DND-41 (cell line): ENCODE measurements at regions not wholly inside any gene's neighbourhood (a gene's known extent, or its start where the extent isn't known, plus 50 kb on each side); places are given as distances from the start of the nearest gene placed in this dataset.

Source experiments
- ATAC-seq: fragments of 200-7000 bp; cut with Tn5 transposase; 3 replicates; pipeline ENCODE4 v1.9.1; 2021; ENCODE audit warnings: low read depth; ENCODE audit not compliant: insufficient read depth
- DNase-seq: peaks from one replicate; pipeline ENCODE4 v3.0.0-alpha.2; 2020
- H2AFZ ChIP-seq: 2 replicates; pipeline ENCODE4 v1.6.0; 2012; ENCODE audit warnings: low read depth, low read length
- H3K27ac ChIP-seq: 2 replicates; pipeline ENCODE4 v1.5.1; 2012; ENCODE audit warnings: low read length, inconsistent platforms
- H3K27me3 ChIP-seq: fragments of 200-600 bp; sonication (generic); 2 replicates; pipeline ENCODE4 v1.6.0; 2012; ENCODE audit warnings: low read length, mild to moderate bottlenecking, inconsistent platforms; ENCODE audit not compliant: insufficient read depth, poor library complexity
- H3K36me3 ChIP-seq: 2 replicates; pipeline ENCODE4 v1.5.1; 2012; ENCODE audit warnings: low read length, inconsistent platforms; ENCODE audit not compliant: insufficient read depth
- H3K4me1 ChIP-seq: 2 replicates; pipeline ENCODE4 v1.5.1; 2012; ENCODE audit warnings: mild to moderate bottlenecking, low read length; ENCODE audit not compliant: insufficient read depth
- H3K4me2 ChIP-seq: 2 replicates; pipeline ENCODE4 v1.6.0; 2012; ENCODE audit warnings: mild to moderate bottlenecking, moderate library complexity, low read length, inconsistent platforms; ENCODE audit not compliant: insufficient read depth
- H3K4me3 ChIP-seq, 2 experiments: fragments of 200-600 bp in 1 of 2; shearing (Covaris generic) in 1 of 2; 2 replicates each; pipeline ENCODE4 v1.5.1; 2012 to 2016; ENCODE audit warnings: inconsistent platforms in 2 of 2, low read length in 2 of 2, mild to moderate bottlenecking in 2 of 2, low read depth in 1 of 2, moderate library complexity in 1 of 2
- H3K79me2 ChIP-seq: 2 replicates; pipeline ENCODE4 v1.6.0; 2012; ENCODE audit warnings: low read length, inconsistent platforms; ENCODE audit not compliant: insufficient read depth
- H3K9ac ChIP-seq: 2 replicates; pipeline ENCODE4 v1.6.0; 2012; ENCODE audit warnings: low read depth, mild to moderate bottlenecking, inconsistent platforms, low read length, moderate library complexity
- H3K9me3 ChIP-seq: 2 replicates; pipeline ENCODE4 v1.5.1; 2012; ENCODE audit warnings: low read length, moderate library complexity, mild to moderate bottlenecking, inconsistent platforms; ENCODE audit not compliant: insufficient read depth, severe bottlenecking
- H4K20me1 ChIP-seq: 2 replicates; pipeline ENCODE4 v1.6.0; 2012; ENCODE audit warnings: low read length; ENCODE audit not compliant: insufficient read depth
- EZH2 ChIP-seq: IDR thresholded peaks from 3 replicates; pipeline ENCODE4 v1.6.1; 2012; ENCODE audit warnings: borderline replicate concordance, low read depth, mild to moderate bottlenecking, moderate library complexity, low read length, inconsistent platforms; ENCODE audit not compliant: severe bottlenecking
- TF ChIP-seq, protein P1 (sequence below): IDR thresholded peaks from 2 replicates; pipeline ENCODE4 v1.5.1; 2012; ENCODE audit warnings: borderline replicate concordance, low read length, moderate library complexity, mild to moderate bottlenecking; ENCODE audit not compliant: poor library complexity, severe bottlenecking; ENCODE audit errors: extremely low read depth

DNA sequence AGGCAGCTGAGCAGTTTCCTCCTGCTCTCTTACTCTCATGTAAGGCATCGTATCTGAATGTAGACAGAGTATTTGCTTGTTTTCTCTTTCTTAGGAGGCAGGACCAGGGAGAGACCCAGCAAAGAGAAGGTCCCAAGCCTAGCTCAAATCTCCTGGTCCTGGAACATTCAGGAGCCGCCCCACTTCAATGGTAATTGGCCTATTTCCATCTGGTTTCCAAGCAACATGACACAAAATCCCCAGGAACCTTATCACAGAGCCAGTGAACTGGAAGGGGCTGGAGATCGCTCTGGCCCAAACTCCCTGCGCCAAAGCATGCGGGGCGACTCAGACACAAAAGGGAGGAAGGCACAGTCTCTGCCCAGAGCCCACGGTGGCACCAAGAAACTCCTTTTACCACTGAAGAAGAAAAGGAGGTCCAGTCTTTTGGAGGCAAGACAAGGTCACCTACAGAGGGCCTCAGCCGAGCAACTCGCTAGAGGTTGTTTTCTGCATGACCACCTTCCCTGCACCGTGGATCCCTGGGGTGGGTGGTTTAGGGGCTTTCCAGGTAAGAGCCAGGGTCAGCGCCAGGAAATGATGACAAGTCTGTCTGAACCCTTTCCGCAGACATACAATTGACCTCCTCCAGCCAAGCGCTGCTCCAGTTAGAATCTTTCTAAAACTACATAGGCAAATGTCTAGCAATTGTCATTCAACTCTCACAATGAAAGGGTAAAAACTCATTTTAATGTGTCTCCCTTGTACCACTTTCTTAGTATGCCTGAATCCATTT lies 394.7 kb downstream of the SOX9 start:
- H3K9me3 ChIP-seq = no peaks in the 10 kb centered on the region
- no peaks in the 10 kb centered on the region for H4K20me1 ChIP-seq
- H3K79me2 ChIP-seq = no peaks in the 10 kb centered on the region
- no peak overlapping the region for H3K27ac ChIP-seq
- H3K4me2 ChIP-seq = no peak overlapping the region
- no peak for ATAC-seq
- TF ChIP-seq, protein P1, sequence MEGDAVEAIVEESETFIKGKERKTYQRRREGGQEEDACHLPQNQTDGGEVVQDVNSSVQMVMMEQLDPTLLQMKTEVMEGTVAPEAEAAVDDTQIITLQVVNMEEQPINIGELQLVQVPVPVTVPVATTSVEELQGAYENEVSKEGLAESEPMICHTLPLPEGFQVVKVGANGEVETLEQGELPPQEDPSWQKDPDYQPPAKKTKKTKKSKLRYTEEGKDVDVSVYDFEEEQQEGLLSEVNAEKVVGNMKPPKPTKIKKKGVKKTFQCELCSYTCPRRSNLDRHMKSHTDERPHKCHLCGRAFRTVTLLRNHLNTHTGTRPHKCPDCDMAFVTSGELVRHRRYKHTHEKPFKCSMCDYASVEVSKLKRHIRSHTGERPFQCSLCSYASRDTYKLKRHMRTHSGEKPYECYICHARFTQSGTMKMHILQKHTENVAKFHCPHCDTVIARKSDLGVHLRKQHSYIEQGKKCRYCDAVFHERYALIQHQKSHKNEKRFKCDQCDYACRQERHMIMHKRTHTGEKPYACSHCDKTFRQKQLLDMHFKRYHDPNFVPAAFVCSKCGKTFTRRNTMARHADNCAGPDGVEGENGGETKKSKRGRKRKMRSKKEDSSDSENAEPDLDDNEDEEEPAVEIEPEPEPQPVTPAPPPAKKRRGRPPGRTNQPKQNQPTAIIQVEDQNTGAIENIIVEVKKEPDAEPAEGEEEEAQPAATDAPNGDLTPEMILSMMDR = no peak
- TF ChIP-seq EZH2 = no peak
- H2AFZ ChIP-seq = no peak overlapping the region
- DNase-seq = no peak
- H3K4me1 ChIP-seq = no peaks in the 10 kb centered on the region
- H3K27me3 ChIP-seq = peaks cover 24% of the 10 kb centered on the region
- no peaks in the 10 kb centered on the region for H3K36me3 ChIP-seq
- no peak overlapping the region for H3K4me3 ChIP-seq
- no peak overlapping the region for H3K9ac ChIP-seq

DNA sequence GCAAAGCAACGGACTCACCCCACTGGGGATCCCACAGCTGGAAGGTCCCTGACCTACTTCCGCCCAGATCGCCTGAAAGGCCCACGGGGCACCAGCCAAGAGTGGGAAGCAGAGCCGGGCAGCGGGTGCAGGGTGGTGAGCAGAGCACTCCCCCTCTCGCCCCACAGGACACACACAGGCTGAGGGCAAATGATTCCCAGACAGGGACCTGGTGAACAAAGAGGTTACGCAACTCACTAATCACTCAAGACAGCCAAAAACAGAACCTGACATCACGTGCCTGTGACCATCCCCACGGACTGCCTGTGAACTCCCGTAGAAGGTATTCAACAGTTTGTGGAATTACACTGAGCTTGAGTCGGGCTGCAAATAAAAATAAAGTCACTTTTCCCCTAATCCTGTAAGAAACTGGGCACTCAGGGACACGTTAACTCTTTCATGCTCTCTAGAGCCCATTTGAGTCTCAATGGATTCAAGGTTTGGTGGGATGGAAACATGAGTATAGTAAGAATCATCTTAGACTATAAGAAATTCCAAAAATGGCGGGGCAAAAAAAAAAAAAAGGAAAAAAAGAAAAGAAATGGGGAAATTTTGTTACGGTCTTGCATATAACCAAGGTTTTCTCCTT lies 396.1 kb downstream of the SOX9 start:
- no peak for DNase-seq
- Histone ChIP-seq H3K79me2 (no peaks in the 10 kb centered on the region), H3K27me3 (peaks cover 24% of the 10 kb centered on the region), H3K27ac (no peak overlapping the region), H3K4me3 (no peak overlapping the region), H4K20me1 (no peaks in the 10 kb centered on the region), H3K36me3 (no peaks in the 10 kb centered on the region), H3K9ac (no peak overlapping the region), H2AFZ (no peak overlapping the region), H3K4me1 (no peaks in the 10 kb centered on the region), H3K9me3 (no peaks in the 10 kb centered on the region), H3K4me2 (no peak overlapping the region)
- no peak for TF ChIP-seq EZH2
- TF ChIP-seq, protein P1 = no peak
- no peak for ATAC-seq

DNA sequence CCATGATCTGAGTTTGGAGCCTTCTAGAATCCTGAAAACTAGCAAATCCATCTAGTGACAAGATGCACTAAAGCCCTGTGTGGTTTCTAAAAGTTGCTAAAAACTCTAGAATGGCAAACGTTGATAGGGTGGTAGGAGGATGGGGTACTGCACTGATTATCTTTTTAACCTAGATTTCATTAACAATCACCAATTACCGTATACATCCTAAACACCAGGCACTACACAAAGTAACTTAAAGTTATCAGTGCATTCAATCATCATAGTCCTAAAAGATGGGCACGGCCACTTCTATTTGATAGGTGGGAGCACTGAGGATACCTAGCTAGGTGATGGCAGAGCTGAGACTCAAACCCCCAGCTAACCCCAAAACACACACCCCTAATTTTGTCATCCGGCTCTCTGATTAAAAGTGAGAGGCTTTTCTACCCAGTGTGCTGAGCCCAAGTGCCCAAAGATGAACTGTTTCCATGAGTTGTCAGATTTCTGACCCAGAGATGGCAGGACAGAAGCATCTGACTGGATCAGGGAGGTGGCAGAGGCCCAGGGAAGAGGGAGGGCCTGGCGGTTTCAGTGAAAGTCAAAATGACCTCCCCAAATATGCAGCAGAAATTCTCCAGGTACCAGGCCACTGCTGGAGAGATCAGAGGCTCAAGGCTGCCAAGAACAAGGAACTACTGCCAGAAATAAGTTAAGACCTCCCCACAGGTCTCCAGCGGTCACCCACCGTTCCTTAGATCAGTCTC lies 396.8 kb downstream of the SOX9 start:
- Histone ChIP-seq H3K4me1 (no peaks in the 10 kb centered on the region), H3K9ac (no peak overlapping the region), H3K36me3 (no peaks in the 10 kb centered on the region), H3K79me2 (no peaks in the 10 kb centered on the region), H3K4me2 (no peak overlapping the region), H2AFZ (no peak overlapping the region), H3K27me3 (peaks cover 24% of the 10 kb centered on the region), H4K20me1 (no peaks in the 10 kb centered on the region), H3K9me3 (no peaks in the 10 kb centered on the region), H3K4me3 (no peak overlapping the region), H3K27ac (no peak overlapping the region)
- DNase-seq = no peak
- TF ChIP-seq, protein P1 = no peak
- no peak for TF ChIP-seq EZH2
- no peak for ATAC-seq
